ENCODE measurements at regions not wholly inside any gene's neighbourhood (a gene's known extent, or its start where the extent isn't known, plus 50 kb on each side); places are given as distances from the start of the nearest gene placed in this dataset.

GRCh38 chr9:19555214-19555613 is 146.4 kb downstream of the ACER2 start:
- Histone ChIP-seq H3K9me3 (no peaks in the 10 kb centered on the region), H3K4me1 (no peaks in the 10 kb centered on the region), H3K27ac (no peak overlapping the region), H3K4me3 (no peak overlapping the region), H3K36me3 (ENCODE audit: low read depth, missing control alignments) (no peaks in the 10 kb centered on the region), H3K27me3 (no peaks in the 10 kb centered on the region)
- WGBS, 2 donors, result 78 to 85% methylated on average over 4 of the region's 4 CpGs
- intact Hi-C loops (cut with DNase I; ENCODE audit: low total_unique reads), result no loop called here
- TF ChIP-seq POLR2A (IDR thresholded peaks at IDR 0.05), result no peak
- TF ChIP-seq CTCF (IDR thresholded peaks at IDR 0.05), result no peak
- DNase-seq, result no peak

GRCh38 chr9:19554529-19554928 is 145.7 kb downstream of the ACER2 start:
- no peaks in the 10 kb centered on the region for H3K27me3 ChIP-seq
- H3K27ac ChIP-seq, result no peak overlapping the region
- DNase-seq, result no peak
- no peaks in the 10 kb centered on the region for H3K36me3 ChIP-seq (ENCODE audit: low read depth, missing control alignments)
- H3K4me3 ChIP-seq, result no peak overlapping the region
- no peaks in the 10 kb centered on the region for H3K9me3 ChIP-seq
- 91 to 93% methylated on average over 4 of the region's 4 CpGs for WGBS, 2 donors
- H3K4me1 ChIP-seq, result no peaks in the 10 kb centered on the region
- intact Hi-C loops (cut with DNase I; ENCODE audit: low total_unique reads), result no loop called here
- TF ChIP-seq CTCF (IDR thresholded peaks at IDR 0.05), result no peak
- no peak for TF ChIP-seq POLR2A (IDR thresholded peaks at IDR 0.05)

- Histone ChIP-seq H3K27ac (no peak overlapping the region), H3K9me3 (no peaks in the 10 kb centered on the region), H3K4me1 (no peaks in the 10 kb centered on the region), H3K36me3 (ENCODE audit: low read depth, missing control alignments) (no peaks in the 10 kb centered on the region), H3K27me3 (no peaks in the 10 kb centered on the region), H3K4me3 (no peak overlapping the region)
- TF ChIP-seq CTCF (IDR thresholded peaks at IDR 0.05) (no peak), POLR2A (IDR thresholded peaks at IDR 0.05) (no peak)
- intact Hi-C loops (cut with DNase I; ENCODE audit: low total_unique reads), result no loop called here
- DNase-seq, result no peak
These were observed 144.6 kb downstream of the ACER2 start for GRCh38 chr9:19553441-19553840.

- Histone ChIP-seq H3K4me3 (no peak overlapping the region), H3K36me3 (ENCODE audit: low read depth, missing control alignments) (no peaks in the 10 kb centered on the region), H3K9me3 (no peaks in the 10 kb centered on the region), H3K27me3 (no peaks in the 10 kb centered on the region), H3K27ac (no peak overlapping the region), H3K4me1 (no peaks in the 10 kb centered on the region)
- intact Hi-C loops (cut with DNase I; ENCODE audit: low total_unique reads), result no loop called here
- TF ChIP-seq POLR2A (IDR thresholded peaks at IDR 0.05) (no peak), CTCF (IDR thresholded peaks at IDR 0.05) (no peak)
- 66 to 76% methylated on average over 3 of the region's 3 CpGs for WGBS, 2 donors
- DNase-seq, result no peak
These were observed 143.7 kb downstream of the ACER2 start for GRCh38 chr9:19552282-19553105.
